GM23338 (cell line): ENCODE measurements at regions not wholly inside any gene's neighbourhood (a gene's known extent, or its start where the extent isn't known, plus 50 kb on each side); places are given as distances from the start of the nearest gene placed in this dataset.

Experiments
- ATAC-seq: fragments of 200-7000 bp; cut with Tn5 transposase; 3 replicates; pipeline ENCODE4 v1.9.1; 2020
- DNase-seq: peaks from one replicate; pipeline ENCODE4 v3.0.0-alpha.2; 2015; ENCODE audit warnings: low spot score
- H2AFZ ChIP-seq: fragments of 200-600 bp; sonication (generic); 2 replicates; pipeline ENCODE4 v1.8.0; 2016; ENCODE audit warnings: antibody characterized with exemption, mild to moderate bottlenecking, moderate library complexity
- H3F3A ChIP-seq: fragments of 200-600 bp; sonication (generic); replicated peaks from 2 replicates; pipeline ENCODE4 v1.8.0; 2017; ENCODE audit warnings: antibody characterized with exemption, mixed run types, low read depth
- H3K27ac ChIP-seq: fragments of 200-600 bp; sonication (generic); 2 replicates; pipeline ENCODE4 v1.6.1; 2016; ENCODE audit warnings: low read depth
- H3K27me3 ChIP-seq: fragments of 200-600 bp; sonication (generic); 2 replicates; pipeline ENCODE4 v1.8.0; 2016; ENCODE audit warnings: mild to moderate bottlenecking, mixed run types, moderate library complexity; ENCODE audit not compliant: insufficient read depth
- H3K36me3 ChIP-seq: fragments of 200-600 bp; sonication (generic); 2 replicates; pipeline ENCODE4 v1.8.0; 2016; ENCODE audit warnings: mild to moderate bottlenecking; ENCODE audit not compliant: insufficient read depth
- H3K4me1 ChIP-seq: fragments of 200-600 bp; sonication (generic); 2 replicates; pipeline ENCODE4 v1.8.0; 2016; ENCODE audit warnings: mild to moderate bottlenecking, moderate library complexity; ENCODE audit not compliant: insufficient read depth
- H3K4me2 ChIP-seq: fragments of 200-600 bp; sonication (generic); 2 replicates; pipeline ENCODE4 v1.7.1; 2017; ENCODE audit warnings: mixed run types
- H3K4me3 ChIP-seq: fragments of 200-600 bp; sonication (generic); 2 replicates; pipeline ENCODE4 v1.6.1; 2016; ENCODE audit warnings: mixed run types
- H3K79me2 ChIP-seq: fragments of 200-600 bp; sonication (generic); replicated peaks from 2 replicates; pipeline ENCODE4 v1.8.0; 2017; ENCODE audit warnings: mild to moderate bottlenecking; ENCODE audit not compliant: insufficient read depth
- H3K9me2 ChIP-seq: fragments of 200-600 bp; sonication (generic); 2 replicates; pipeline ENCODE4 v1.8.0; 2017; ENCODE audit not compliant: insufficient read depth
- H4K20me1 ChIP-seq: fragments of 200-600 bp; sonication (generic); replicated peaks from 2 replicates; pipeline ENCODE4 v1.8.0; 2017; ENCODE audit warnings: mild to moderate bottlenecking; ENCODE audit not compliant: insufficient read depth
- H3K27ac Mint-ChIP-seq: 2 replicates; pipeline ENCODE4 v1.8.0; 2020; ENCODE audit warnings: inconsistent platforms, mild to moderate bottlenecking, moderate library complexity, mixed read lengths
- H3K27me3 Mint-ChIP-seq: 3 replicates; pipeline ENCODE4 v1.8.0; 2022; ENCODE audit warnings: low read depth, mild to moderate bottlenecking, moderate library complexity, mixed read lengths, inconsistent platforms; ENCODE audit not compliant: insufficient read depth, poor library complexity
- H3K36me3 Mint-ChIP-seq: 3 replicates; pipeline ENCODE4 v1.8.0; 2021; ENCODE audit warnings: low read depth, mild to moderate bottlenecking, inconsistent platforms, moderate library complexity, mixed read lengths
- H3K4me1 Mint-ChIP-seq: 3 replicates; pipeline ENCODE4 v1.8.0; 2020; ENCODE audit warnings: mild to moderate bottlenecking, inconsistent platforms, mixed read lengths
- H3K4me3 Mint-ChIP-seq: 3 replicates; pipeline ENCODE4 v1.8.0; 2021; ENCODE audit warnings: moderate library complexity, mild to moderate bottlenecking, inconsistent platforms, mixed read lengths
- H3K9me3 Mint-ChIP-seq: 3 replicates; pipeline ENCODE4 v1.8.0; 2020; ENCODE audit warnings: moderate library complexity, mild to moderate bottlenecking, inconsistent platforms, mixed read lengths
- CREB1 ChIP-seq: fragments of 250-450 bp; sonication (Bioruptor Pico); IDR thresholded peaks from 2 replicates; pipeline ENCODE4 v1.5.0; 2020; ENCODE audit warnings: low read depth, mild to moderate bottlenecking, moderate library complexity
- CTCF ChIP-seq, 2 experiments: fragments of 200-600 bp in 1 of 2; sonication (generic) in 1 of 2; conservative IDR thresholded peaks; 2 replicates each; pipeline versions ENCODE4 v1.5.1 to v1.6.1; 2016 to 2017; ENCODE audit warnings: antibody characterized with exemption in 2 of 2, low read depth in 2 of 2, mild to moderate bottlenecking in 2 of 2, moderate library complexity in 1 of 2
- ETS1 ChIP-seq: IDR thresholded peaks from 2 replicates; pipeline ENCODE4 v1.6.1; 2016; ENCODE audit warnings: antibody characterized with exemption
- EZH2 ChIP-seq: fragments of 200-600 bp; sonication (generic); IDR thresholded peaks from one replicate; pipeline ENCODE4 v1.8.0; 2017; ENCODE audit warnings: antibody characterized with exemption, mild to moderate bottlenecking, low read depth; ENCODE audit not compliant: unreplicated experiment
- NANOG ChIP-seq: IDR thresholded peaks from 2 replicates; pipeline ENCODE4 v1.6.1; 2016; ENCODE audit warnings: antibody characterized with exemption, borderline replicate concordance
- REST ChIP-seq: IDR thresholded peaks from one replicate; pipeline ENCODE4 v1.6.1; 2018; ENCODE audit warnings: antibody characterized with exemption; ENCODE audit not compliant: unreplicated experiment
- STAT1 ChIP-seq: IDR thresholded peaks from one replicate; pipeline ENCODE4 v1.6.1; 2016; ENCODE audit warnings: antibody characterized with exemption; ENCODE audit not compliant: unreplicated experiment
- ZNF114 ChIP-seq: fragments of 250-450 bp; sonication (Bioruptor Pico); IDR thresholded peaks from 2 replicates; pipeline ENCODE4 v1.5.0; 2020; ENCODE audit warnings: mild to moderate bottlenecking, moderate library complexity
- ZNF331 ChIP-seq: fragments of 250-450 bp; sonication (Bioruptor Pico); IDR thresholded peaks from 2 replicates; pipeline ENCODE4 v1.5.0; 2020; ENCODE audit warnings: low read depth, mild to moderate bottlenecking, moderate library complexity
- ZNF462 ChIP-seq: fragments of 250-450 bp; sonication (Bioruptor Pico); IDR thresholded peaks from 2 replicates; pipeline ENCODE4 v1.5.0; 2020; ENCODE audit warnings: mild to moderate bottlenecking, moderate library complexity

GRCh38 chr15:72888211-72888610 is 104.7 kb upstream of the ADPGK start:
- Histone ChIP-seq H3K79me2 (no peaks in the 10 kb centered on the region), H3K27me3 (no peaks in the 10 kb centered on the region), H3K9me2 (0 out of 2 replicates have a peak, but pooled peaks cover 5% of the 10 kb centered on the region), H3K36me3 (no peaks in the 10 kb centered on the region), H3K4me3 (no peak overlapping the region), H3K4me2 (no peak overlapping the region), H3K27ac (no peak overlapping the region), H4K20me1 (no peaks in the 10 kb centered on the region), H2AFZ (no peak overlapping the region), H3K4me1 (no peaks in the 10 kb centered on the region), H3F3A (no peaks in the 10 kb centered on the region)
- no peak overlapping the region for H3K4me3 Mint-ChIP-seq
- TF ChIP-seq STAT1, result no peak
- no peak for TF ChIP-seq ZNF462 (CRISPR knock-in tag)
- no peak for TF ChIP-seq ZNF114 (CRISPR knock-in tag)
- H3K27me3 Mint-ChIP-seq, result peaks cover 4% of the 10 kb centered on the region
- no peak overlapping the region for H3K27ac Mint-ChIP-seq
- DNase-seq, result no peak
- no peaks in the 10 kb centered on the region for H3K4me1 Mint-ChIP-seq
- no peaks in the 10 kb centered on the region for H3K9me3 Mint-ChIP-seq
- ATAC-seq, result no peak
- H3K36me3 Mint-ChIP-seq, result no peaks in the 10 kb centered on the region

GRCh38 chr15:72887376-72887775 is 103.8 kb upstream of the ADPGK start:
- no peaks in the 10 kb centered on the region for H3F3A ChIP-seq
- no peaks in the 10 kb centered on the region for H3K4me1 ChIP-seq
- no peaks in the 10 kb centered on the region for H3K27me3 ChIP-seq
- no peak for ATAC-seq
- Mint-ChIP-seq H3K36me3 (no peaks in the 10 kb centered on the region), H3K9me3 (peaks cover 4% of the 10 kb centered on the region; the same call in 1 of the 3 replicates), H3K4me3 (no peak overlapping the region), H3K4me1 (no peaks in the 10 kb centered on the region), H3K27me3 (peaks cover 4% of the 10 kb centered on the region), H3K27ac (no peak overlapping the region)
- DNase-seq, result no peak
- H3K79me2 ChIP-seq, result no peaks in the 10 kb centered on the region
- H3K4me2 ChIP-seq, result no peak overlapping the region
- H3K4me3 ChIP-seq, result no peak overlapping the region
- H3K36me3 ChIP-seq, result no peaks in the 10 kb centered on the region
- no peak overlapping the region for H2AFZ ChIP-seq
- H4K20me1 ChIP-seq, result no peaks in the 10 kb centered on the region
- H3K9me2 ChIP-seq, result 0 out of 2 replicates have a peak, but pooled peaks cover 5% of the 10 kb centered on the region
- no peak overlapping the region for H3K27ac ChIP-seq
- TF ChIP-seq ETS1, result no peak
- TF ChIP-seq NANOG, result no peak
- TF ChIP-seq STAT1, result no peak
- TF ChIP-seq ZNF331, result no peak
- no peak for TF ChIP-seq EZH2
- TF ChIP-seq REST, result no peak
- TF ChIP-seq CTCF (conservative IDR thresholded peaks at IDR 0.05; ENCODE audit: low read depth in 2 of 2), result no peak
- TF ChIP-seq CREB1, result no peak
